ENCODE measurements at regions not wholly inside any gene's neighbourhood (a gene's known extent, or its start where the extent isn't known, plus 50 kb on each side); places are given as distances from the start of the nearest gene placed in this dataset.
A peak's percentile ranks its signal among the peaks of the same experiment; 100 is the strongest.

DNA sequence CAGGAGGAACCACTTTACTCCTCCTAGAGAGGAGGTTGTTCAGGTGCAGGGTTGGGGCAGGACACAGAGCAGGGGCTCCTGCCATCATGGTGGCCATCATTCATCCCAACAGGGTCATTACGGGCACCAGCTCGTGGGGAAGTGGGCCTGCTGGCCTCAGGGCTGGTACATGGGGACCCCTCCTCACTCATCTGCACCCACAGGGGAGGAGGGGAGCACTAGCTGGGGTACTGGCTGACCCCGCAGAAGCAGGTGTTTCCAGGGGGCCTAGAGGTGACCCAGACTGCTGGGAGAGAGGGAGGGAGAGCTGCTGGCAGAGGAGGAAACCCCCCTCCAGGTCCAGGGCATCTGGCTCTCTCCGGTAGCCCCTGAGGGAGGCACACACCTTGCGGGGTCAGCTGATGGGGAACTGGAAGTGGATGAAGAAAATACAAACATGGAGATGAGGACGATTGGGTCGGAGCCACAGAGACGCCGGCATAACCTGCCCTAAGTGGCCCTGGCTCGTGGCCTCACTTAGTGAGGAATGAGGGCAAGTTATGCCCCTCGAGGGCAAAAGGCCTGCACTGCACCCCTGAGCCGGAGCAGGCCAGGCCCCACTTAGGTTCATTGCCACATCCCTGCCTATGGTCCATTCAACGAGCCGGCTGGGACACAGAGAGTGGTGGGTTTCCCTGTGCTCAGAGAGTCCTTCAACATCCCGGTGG is 76.2 kb downstream of the SOX1 start:
- TF ChIP-seq, protein P1, sequence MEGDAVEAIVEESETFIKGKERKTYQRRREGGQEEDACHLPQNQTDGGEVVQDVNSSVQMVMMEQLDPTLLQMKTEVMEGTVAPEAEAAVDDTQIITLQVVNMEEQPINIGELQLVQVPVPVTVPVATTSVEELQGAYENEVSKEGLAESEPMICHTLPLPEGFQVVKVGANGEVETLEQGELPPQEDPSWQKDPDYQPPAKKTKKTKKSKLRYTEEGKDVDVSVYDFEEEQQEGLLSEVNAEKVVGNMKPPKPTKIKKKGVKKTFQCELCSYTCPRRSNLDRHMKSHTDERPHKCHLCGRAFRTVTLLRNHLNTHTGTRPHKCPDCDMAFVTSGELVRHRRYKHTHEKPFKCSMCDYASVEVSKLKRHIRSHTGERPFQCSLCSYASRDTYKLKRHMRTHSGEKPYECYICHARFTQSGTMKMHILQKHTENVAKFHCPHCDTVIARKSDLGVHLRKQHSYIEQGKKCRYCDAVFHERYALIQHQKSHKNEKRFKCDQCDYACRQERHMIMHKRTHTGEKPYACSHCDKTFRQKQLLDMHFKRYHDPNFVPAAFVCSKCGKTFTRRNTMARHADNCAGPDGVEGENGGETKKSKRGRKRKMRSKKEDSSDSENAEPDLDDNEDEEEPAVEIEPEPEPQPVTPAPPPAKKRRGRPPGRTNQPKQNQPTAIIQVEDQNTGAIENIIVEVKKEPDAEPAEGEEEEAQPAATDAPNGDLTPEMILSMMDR (IDR thresholded peaks at IDR 0.05), result no peak
- ATAC-seq (peak; percentile 33), DNase-seq (peak; percentile 47)
- Histone ChIP-seq H3K27me3 (no peaks in the 10 kb centered on the region), H3K27ac (no peak overlapping the region), H3K9me3 (no peaks in the 10 kb centered on the region), H3K36me3 (no peaks in the 10 kb centered on the region), H3K4me1 (no peaks in the 10 kb centered on the region), H3K4me3 (no peak overlapping the region)
- intact Hi-C loops (cut with DNase I), result no loop called here

DNA sequence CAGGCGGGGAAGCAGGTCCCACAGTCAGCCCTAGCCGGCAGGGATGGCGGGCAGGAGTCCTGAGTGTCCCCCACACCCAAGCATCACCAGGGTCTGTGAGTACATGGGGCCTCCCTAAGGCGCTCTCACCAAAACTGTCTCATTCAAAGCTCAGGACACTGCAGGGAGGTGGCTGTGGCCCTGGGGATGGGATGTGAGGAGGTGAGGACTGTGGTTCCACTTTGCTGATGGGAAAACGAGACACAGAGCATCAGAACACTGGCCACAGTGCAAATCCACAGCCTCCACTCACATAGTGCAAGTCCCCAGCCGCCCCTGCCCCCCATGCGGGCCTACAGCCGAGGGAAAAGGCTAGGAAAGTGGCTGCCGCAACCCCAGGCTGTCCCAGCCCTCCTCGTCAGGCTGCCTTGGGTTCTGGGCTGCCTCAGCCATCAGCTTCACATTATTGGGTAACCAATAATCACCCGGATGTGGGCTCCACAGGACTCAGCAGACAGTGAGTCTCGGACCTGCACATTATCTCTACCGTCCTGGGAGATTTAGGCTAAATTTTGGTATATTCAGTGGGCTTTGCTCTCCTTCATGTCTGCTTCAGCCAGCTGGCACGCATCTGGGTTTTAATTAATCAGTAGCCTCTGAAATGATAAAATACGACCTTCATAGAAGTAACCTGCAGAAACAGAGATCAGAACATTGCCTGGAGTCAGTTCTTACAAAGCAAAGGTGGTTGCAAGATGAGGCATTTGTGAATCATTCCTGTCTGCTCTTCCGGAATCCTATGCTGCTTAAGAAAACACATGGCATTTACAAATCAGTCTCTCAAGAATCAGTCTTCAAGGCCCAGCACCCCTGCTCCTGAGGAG is 77.0 kb downstream of the SOX1 start:
- DNase-seq (peak; percentile 56), ATAC-seq (peak; percentile 37)
- no peaks in the 10 kb centered on the region for H3K9me3 ChIP-seq
- intact Hi-C loops (cut with DNase I), result no loop called here
- H3K36me3 ChIP-seq, result no peaks in the 10 kb centered on the region
- H3K27ac ChIP-seq, result no peak overlapping the region
- H3K4me3 ChIP-seq, result no peak overlapping the region
- H3K4me1 ChIP-seq, result no peaks in the 10 kb centered on the region
- TF ChIP-seq, protein P1 (IDR thresholded peaks at IDR 0.05), result no peak
- H3K27me3 ChIP-seq, result no peaks in the 10 kb centered on the region

DNA sequence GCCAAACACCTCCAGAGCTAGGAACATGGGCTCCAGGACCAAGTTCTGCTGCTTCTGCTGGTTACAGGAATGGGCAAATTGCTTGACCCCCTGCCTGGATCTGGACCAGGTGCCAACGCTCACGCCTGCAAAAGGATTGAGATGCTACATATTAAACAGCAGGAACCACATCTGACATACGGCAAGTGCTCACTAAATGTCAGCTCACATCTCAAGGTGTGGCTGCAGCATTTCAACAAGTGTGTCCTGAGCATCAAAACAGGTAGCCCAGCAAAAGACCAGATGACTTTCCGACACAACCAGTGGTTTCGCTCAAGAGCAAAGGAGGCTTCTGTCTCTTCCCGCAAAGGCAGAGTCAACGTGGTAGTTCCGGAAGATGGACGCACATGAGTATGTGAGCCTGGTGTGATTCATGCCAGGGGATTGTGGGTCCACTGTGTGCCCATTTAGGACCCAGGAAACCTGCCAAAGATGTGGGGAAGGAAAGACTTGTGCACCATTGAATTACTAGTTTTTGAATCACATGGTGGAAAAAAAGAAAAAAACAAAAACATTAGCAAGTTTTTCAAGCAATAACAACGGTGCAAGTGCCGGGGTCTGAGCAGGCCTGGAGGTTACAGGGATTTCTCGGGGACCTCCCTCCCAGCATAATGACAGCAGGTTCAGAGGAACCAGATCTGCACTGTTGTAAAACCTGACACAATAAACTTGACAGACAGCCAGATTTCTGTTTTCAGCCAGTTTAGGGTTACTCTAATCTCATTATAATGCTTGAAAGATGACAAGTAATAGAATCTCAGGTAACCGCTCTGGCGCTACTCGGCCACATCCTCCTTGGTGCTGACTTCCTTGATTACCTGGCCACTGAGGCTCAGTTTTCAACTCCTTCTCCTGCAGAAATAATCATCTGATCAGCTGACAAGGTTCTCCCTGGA is 77.9 kb downstream of the SOX1 start:
- Histone ChIP-seq H3K36me3 (no peaks in the 10 kb centered on the region), H3K27ac (no peak overlapping the region), H3K4me1 (no peaks in the 10 kb centered on the region), H3K9me3 (no peaks in the 10 kb centered on the region), H3K27me3 (no peaks in the 10 kb centered on the region), H3K4me3 (no peak overlapping the region)
- intact Hi-C loops (cut with DNase I), result no loop called here
- TF ChIP-seq, protein P1 (IDR thresholded peaks at IDR 0.05), result no peak
- ATAC-seq, result no peak
- peak; percentile 21 for DNase-seq

DNA sequence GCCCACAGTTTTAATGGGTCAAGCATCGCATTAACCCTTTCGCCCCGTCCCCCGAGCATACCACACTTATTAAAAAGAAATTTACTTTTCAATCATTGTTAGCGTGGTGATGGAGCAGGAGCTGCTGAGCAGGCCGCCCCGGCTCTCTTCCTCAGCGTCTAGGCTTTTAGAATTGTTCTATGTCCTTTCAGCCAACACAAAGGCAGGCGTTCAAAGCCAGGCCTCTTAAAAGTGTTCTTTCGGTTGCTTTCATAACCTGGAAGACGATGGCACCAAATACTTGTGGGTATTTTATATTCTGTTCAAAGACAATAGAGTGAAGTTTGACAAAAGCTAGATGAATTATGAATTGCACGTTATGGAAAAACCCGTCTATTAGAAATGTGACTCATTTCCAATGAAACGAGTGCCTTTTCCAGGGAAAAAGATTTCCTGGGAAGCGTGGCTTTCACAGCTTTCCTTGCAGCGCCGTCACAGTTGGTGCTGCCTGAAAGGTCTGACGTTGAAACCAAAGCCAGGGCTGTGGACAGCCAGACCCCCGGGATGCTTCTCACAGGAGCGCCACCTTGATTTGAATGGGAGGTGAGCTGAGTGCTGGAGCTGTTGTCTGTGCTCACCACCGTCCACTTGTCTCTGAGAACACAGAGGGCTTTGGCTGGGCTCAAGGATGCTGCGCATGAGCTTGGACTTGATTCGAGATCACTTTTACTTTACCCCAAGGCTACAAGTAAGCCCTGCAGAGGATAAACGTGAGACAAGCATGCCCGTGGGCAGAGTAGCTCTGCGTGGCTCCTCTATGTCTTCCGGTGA is 78.8 kb downstream of the SOX1 start:
- peak; percentile 40 for DNase-seq
- Histone ChIP-seq H3K4me3 (no peak overlapping the region), H3K9me3 (no peaks in the 10 kb centered on the region), H3K36me3 (no peaks in the 10 kb centered on the region), H3K27me3 (no peaks in the 10 kb centered on the region), H3K4me1 (no peaks in the 10 kb centered on the region), H3K27ac (no peak overlapping the region)
- ATAC-seq, result no peak
- TF ChIP-seq, protein P1 (IDR thresholded peaks at IDR 0.05), result no peak
- intact Hi-C loops (cut with DNase I), result no loop called here

DNA sequence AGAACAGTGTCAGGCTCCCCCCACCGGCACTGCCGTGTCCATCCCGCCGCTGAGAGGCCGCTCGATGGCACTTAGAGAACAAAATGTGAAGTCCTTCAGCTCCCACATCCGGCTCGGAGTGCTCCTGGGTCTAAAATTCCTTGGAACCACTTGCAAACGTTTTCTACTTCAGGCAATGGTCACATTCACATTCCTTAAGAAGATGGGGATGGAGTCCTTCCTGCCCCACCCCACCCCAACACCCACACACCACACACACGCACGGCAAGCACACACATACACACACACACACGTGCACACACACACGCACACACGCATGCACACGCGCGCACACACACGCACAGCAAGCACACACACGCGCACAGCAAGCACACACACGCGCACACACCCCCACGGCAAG is 83.4 kb downstream of the SOX1 start:
- DNase-seq (peak; percentile 86), ATAC-seq (peak; percentile 91)
- intact Hi-C loops (cut with DNase I), result no loop called here
- H3K27me3 ChIP-seq, result no peaks in the 10 kb centered on the region
- no peak overlapping the region for H3K4me3 ChIP-seq
- no peak overlapping the region for H3K27ac ChIP-seq
- no peaks in the 10 kb centered on the region for H3K4me1 ChIP-seq
- no peaks in the 10 kb centered on the region for H3K9me3 ChIP-seq
- no peaks in the 10 kb centered on the region for H3K36me3 ChIP-seq
- TF ChIP-seq, protein P1 (IDR thresholded peaks at IDR 0.05), result no peak

Data from upper lobe of right lung (tissue), 1 donor.